IMR-90 (cell line): ENCODE measurements at regions not wholly inside any gene's neighbourhood (a gene's known extent, or its start where the extent isn't known, plus 50 kb on each side); places are given as distances from the start of the nearest gene placed in this dataset.

Experiments used
- ATAC-seq: fragments of 200-7000 bp; cut with Tn5 transposase; 2 replicates; pipeline ENCODE4 v1.9.1; 2020; ENCODE audit warnings: low read depth, mild to moderate bottlenecking, moderate library complexity
- BruUV-seq: library from RNA; stranded (reverse); fragments of 400-500 nt; replicated peaks from 2 replicates; lab custom pipeline; 2021; lab: Mats Ljungman, UMichigan
- CTCF ChIA-PET: fragments of 300-600 bp; formaldehyde crosslinking; extraction: SDS; loops from one replicate; lab custom pipeline; 2021; ENCODE audit warnings: antibody characterized with exemption; lab: Yijun Ruan, JAX
- POLR2A ChIA-PET: fragments of 300-600 bp; sonication (Branson Sonifier 250); formaldehyde crosslinking; loops from one replicate; lab custom pipeline; 2022; ENCODE audit warnings: antibody characterized with exemption; ENCODE audit not compliant: unreplicated experiment; lab: Charles Lee
- DNase-seq: peaks from one replicate; pipeline ENCODE4 v3.0.0; 2013
- H2AFZ ChIP-seq: replicated peaks from 2 replicates; pipeline ENCODE3; 2013; ENCODE audit warnings: low read length, mild to moderate bottlenecking; ENCODE audit not compliant: poor library complexity
- H2AK5ac ChIP-seq: 2 replicates; pipeline ENCODE4 v1.6.1; 2013; ENCODE audit warnings: low read depth, low read length, inconsistent platforms
- H2AK9ac ChIP-seq: replicated peaks from 2 replicates; pipeline ENCODE3; 2013; ENCODE audit warnings: mild to moderate bottlenecking, low read depth, low read length, moderate library complexity; ENCODE audit not compliant: poor library complexity
- H2BK120ac ChIP-seq: 2 replicates; pipeline ENCODE4 v1.6.1; 2013; ENCODE audit warnings: low read depth, low read length, inconsistent platforms
- H2BK15ac ChIP-seq: 3 replicates; pipeline ENCODE4 v1.6.1; 2013; ENCODE audit warnings: low read depth, low read length, inconsistent platforms
- H2BK20ac ChIP-seq: 2 replicates; pipeline ENCODE4 v1.6.1; 2013; ENCODE audit warnings: low read depth, mild to moderate bottlenecking, inconsistent platforms, low read length, moderate library complexity
- H2BK5ac ChIP-seq: 2 replicates; pipeline ENCODE4 v1.6.1; 2013; ENCODE audit warnings: mild to moderate bottlenecking, low read depth, low read length, inconsistent platforms; ENCODE audit not compliant: poor library complexity, severe bottlenecking
- H3K14ac ChIP-seq: replicated peaks from 2 replicates; pipeline ENCODE4 v1.6.1; 2013; ENCODE audit warnings: low read depth, low read length, inconsistent platforms
- H3K18ac ChIP-seq: 2 replicates; pipeline ENCODE4 v1.6.1; 2013; ENCODE audit warnings: low read depth, low read length, control low read depth
- H3K23ac ChIP-seq: 2 replicates; pipeline ENCODE4 v1.6.1; 2013; ENCODE audit warnings: low read depth, low read length, inconsistent platforms
- H3K27ac ChIP-seq: 2 replicates; pipeline ENCODE4 v1.5.1; 2013; ENCODE audit warnings: mild to moderate bottlenecking, control low read depth, low read length; ENCODE audit not compliant: insufficient read depth
- H3K27me3 ChIP-seq: 2 replicates; pipeline ENCODE4 v1.6.1; 2013; ENCODE audit warnings: low read length; ENCODE audit not compliant: control insufficient read depth, insufficient read depth
- H3K36me3 ChIP-seq: 2 replicates; pipeline ENCODE4 v1.6.1; 2013; ENCODE audit warnings: low read length, mixed read lengths; ENCODE audit not compliant: control insufficient read depth, insufficient read depth
- H3K4ac ChIP-seq: 2 replicates; pipeline ENCODE4 v1.6.1; 2013; ENCODE audit warnings: low read depth, low read length, inconsistent platforms
- H3K4me1 ChIP-seq: 2 replicates; pipeline ENCODE4 v1.6.1; 2013; ENCODE audit warnings: low read length, mixed read lengths; ENCODE audit not compliant: control insufficient read depth, insufficient read depth
- H3K4me2 ChIP-seq: 2 replicates; pipeline ENCODE4 v1.6.1; 2013; ENCODE audit warnings: low read depth, mild to moderate bottlenecking, control low read depth, low read length, moderate library complexity
- H3K4me3 ChIP-seq: 2 replicates; pipeline ENCODE4 v1.5.1; 2013; ENCODE audit warnings: low read depth, mild to moderate bottlenecking, control low read depth, low read length, moderate library complexity; ENCODE audit not compliant: insufficient read depth
- H3K56ac ChIP-seq: 2 replicates; pipeline ENCODE4 v1.6.1; 2013; ENCODE audit warnings: low read length, inconsistent platforms; ENCODE audit not compliant: insufficient read depth; ENCODE audit errors: extremely low read depth
- H3K79me1 ChIP-seq, 2 experiments: 2 replicates each; pipeline ENCODE4 v1.6.1; 2013; ENCODE audit warnings: low read length in 2 of 2, inconsistent platforms in 1 of 2, low read depth in 1 of 2
- H3K9ac ChIP-seq: 2 replicates; pipeline ENCODE4 v1.6.1; 2013; ENCODE audit warnings: low read depth, low read length, control low read depth
- H3K9me1 ChIP-seq: 2 replicates; pipeline ENCODE4 v1.6.1; 2013; ENCODE audit warnings: low read length, inconsistent platforms; ENCODE audit not compliant: insufficient read depth
- H3K9me3 ChIP-seq: 2 replicates; pipeline ENCODE4 v1.6.1; 2013; ENCODE audit warnings: low read length; ENCODE audit not compliant: control insufficient read depth, insufficient read depth
- H4K20me1 ChIP-seq: 2 replicates; pipeline ENCODE4 v1.6.1; 2013; ENCODE audit warnings: low read length, inconsistent platforms; ENCODE audit not compliant: insufficient read depth
- H4K5ac ChIP-seq: 2 replicates; pipeline ENCODE4 v1.6.1; 2013; ENCODE audit warnings: mild to moderate bottlenecking, low read depth, low read length, control low read depth
- H4K8ac ChIP-seq, 2 experiments: 2 replicates each; pipeline ENCODE4 v1.6.1; 2013; ENCODE audit warnings: low read depth in 2 of 2, low read length in 2 of 2, control low read depth in 1 of 2, inconsistent platforms in 1 of 2
- H4K91ac ChIP-seq: 2 replicates; pipeline ENCODE4 v1.6.1; 2013; ENCODE audit warnings: low read depth, low read length, inconsistent platforms; ENCODE audit not compliant: insufficient read depth
- BHLHE40 ChIP-seq: fragments of 150-350 bp; IDR thresholded peaks from 2 replicates; pipeline ENCODE4 v1.6.1; 2016; ENCODE audit warnings: mild to moderate bottlenecking, low read depth, low read length
- CEBPB ChIP-seq: IDR thresholded peaks from 2 replicates; pipeline ENCODE4 v1.6.1; 2012; ENCODE audit warnings: low read depth, low read length, improper control_type of control experiment
- ELK1 ChIP-seq: fragments of 150-350 bp; IDR thresholded peaks from 2 replicates; pipeline ENCODE4 v1.6.1; 2016; ENCODE audit warnings: low read depth, mild to moderate bottlenecking, low read length, moderate library complexity, borderline replicate concordance
- MAFK ChIP-seq: IDR thresholded peaks from 2 replicates; pipeline ENCODE4 v1.6.1; 2012; ENCODE audit warnings: low read depth, low read length, improper control_type of control experiment
- MAZ ChIP-seq: IDR thresholded peaks from 2 replicates; pipeline ENCODE4 v1.6.1; 2012; ENCODE audit warnings: low read depth, mild to moderate bottlenecking, low read length, improper control_type of control experiment, moderate library complexity, borderline replicate concordance
- MXI1 ChIP-seq: IDR thresholded peaks from 2 replicates; pipeline ENCODE4 v1.6.1; 2012; ENCODE audit warnings: low read depth, mild to moderate bottlenecking, low read length, moderate library complexity, borderline replicate concordance
- NFE2L2 ChIP-seq: fragments of 150-350 bp; IDR thresholded peaks from 2 replicates; pipeline ENCODE4 v1.6.1; 2016; ENCODE audit warnings: low read depth, mild to moderate bottlenecking, low read length
- RFX5 ChIP-seq: IDR thresholded peaks from 2 replicates; pipeline ENCODE4 v1.8.0; 2012; ENCODE audit warnings: low read depth, mild to moderate bottlenecking, low read length, moderate library complexity
- WGBS, 2 experiments: methylation state at CpG; one replicate each; pipeline versions ENCODE4 v1.1.5 to v1.1.7; 2013; ENCODE audit warnings: missing lambda C conversion rate in 2 of 2; ENCODE audit not compliant: insufficient read length in 1 of 2; ENCODE audit errors: extremely low coverage in 2 of 2; 5-methylcytosine and 5-hydroxymethylcytosine counted together
- dilution Hi-C: fragments of 300-500 bp; cut with HindIII; formaldehyde crosslinking; loops from one replicate; pipeline ENCODE4 v1.14.3; 2018; ENCODE audit warnings: low sequenced_read_pairs; ENCODE audit not compliant: unreplicated experiment
- in situ Hi-C: fragments of 300-500 bp; cut with MboI; formaldehyde crosslinking; loops from 3 replicates; pipeline ENCODE4 v1.14.3; 2019; ENCODE audit warnings: low sequenced_read_pairs, inconsistent platforms, mixed read lengths
- intact Hi-C: fragments of 100-400 bp; cut with micrococcal nuclease; formaldehyde crosslinking; loops from 2 replicates; pipeline ENCODE4 v1.10.0; 2022

- TF ChIP-seq ELK1 (no peak), RFX5 (no peak), MXI1 (no peak), MAZ (no peak), NFE2L2 (no peak), BHLHE40 (no peak), MAFK (no peak), CEBPB (no peak)
- Histone ChIP-seq H3K9me1 (no peaks in the 10 kb centered on the region), H3K23ac (no peak overlapping the region), H2BK15ac (no peak overlapping the region), H3K79me1 (no peaks in the 10 kb centered on the region), H3K27me3 (no peaks in the 10 kb centered on the region), H4K8ac (no peak overlapping the region), H3K4me2 (no peak overlapping the region), H3K14ac (no peak overlapping the region), H3K27ac (no peak overlapping the region), H3K4me1 (no peaks in the 10 kb centered on the region), H2BK5ac (no peak overlapping the region), H3K9ac (no peak overlapping the region), H3K56ac (no peak overlapping the region), H3K18ac (no peak overlapping the region), H3K4ac (no peak overlapping the region), H4K5ac (no peak overlapping the region), H2BK20ac (no peak overlapping the region), H2AK5ac (no peak overlapping the region), H2AK9ac (no peak overlapping the region), H3K4me3 (no peak overlapping the region), H2AFZ (no peak overlapping the region), H3K9me3 (no peaks in the 10 kb centered on the region), H3K36me3 (no peaks in the 10 kb centered on the region), H4K91ac (no peak overlapping the region), H2BK120ac (no peak overlapping the region), H4K20me1 (no peaks in the 10 kb centered on the region)
- no TSS peak for BruUV-seq
- no peak for ATAC-seq
- 67% methylated on average over 1 of the region's 3 CpGs; no CpG with 5 or more reads in 1 of the 2 experiments for WGBS, 2 experiments
- intact Hi-C loops (no loop called here), dilution Hi-C loops (no loop called here), in situ Hi-C loops (no loop called here)
- POLR2A ChIA-PET = no interaction called here
- DNase-seq = no peak
- CTCF ChIA-PET = no interaction called here
These were observed 64.7 kb upstream of the NPHP3 start for GRCh38 chr3:132786890-132787289.
